Sciatic nerve (tissue), 2 donors: ENCODE measurements at regions not wholly inside any gene's neighbourhood (a gene's known extent, or its start where the extent isn't known, plus 50 kb on each side); places are given as distances from the start of the nearest gene placed in this dataset.
A peak's percentile ranks its signal among the peaks of the same experiment; 100 is the strongest.

ENCODE experiments used
- ATAC-seq: fragments of 200-7000 bp; cut with Tn5 transposase; one replicate; pipeline ENCODE4 v1.9.1; 2020; ENCODE audit warnings: mild to moderate bottlenecking, moderate library complexity
- DNase-seq: peaks from one replicate; pipeline ENCODE4 v3.0.0-alpha.2; 2020; ENCODE audit warnings: low spot score
- intact Hi-C: fragments of 100-400 bp; cut with DNase I; formaldehyde crosslinking; loops from one replicate; pipeline ENCODE4 v1.14.2; 2022
- donor health status: DM: no; HTN: no; CAD: no.
- donor health status: DM: no; HTN: no; CAD: no.

DNA sequence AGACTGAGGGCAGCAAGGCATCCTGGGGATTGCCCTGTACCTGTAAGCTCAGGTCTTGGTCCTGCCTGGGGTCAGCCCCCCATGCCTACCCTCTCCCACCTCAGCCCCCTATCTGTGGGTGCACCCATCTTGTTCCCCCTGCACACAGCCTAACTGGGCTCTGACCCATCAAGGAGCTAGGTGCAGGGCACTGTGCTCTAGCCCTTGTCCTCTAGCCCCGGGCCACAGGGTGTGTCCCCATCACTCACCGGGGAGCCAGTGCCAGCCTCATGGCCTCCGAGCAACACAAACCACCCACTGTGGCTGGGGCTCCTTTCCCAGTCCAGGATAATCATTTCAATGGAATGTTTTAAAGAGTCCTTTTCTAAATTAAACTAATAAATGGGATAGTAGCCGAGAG, 293.9 kb upstream of the PLET1 start:
- intact Hi-C loops: no loop called here
- DNase-seq: no peak
- ATAC-seq: no peak

DNA sequence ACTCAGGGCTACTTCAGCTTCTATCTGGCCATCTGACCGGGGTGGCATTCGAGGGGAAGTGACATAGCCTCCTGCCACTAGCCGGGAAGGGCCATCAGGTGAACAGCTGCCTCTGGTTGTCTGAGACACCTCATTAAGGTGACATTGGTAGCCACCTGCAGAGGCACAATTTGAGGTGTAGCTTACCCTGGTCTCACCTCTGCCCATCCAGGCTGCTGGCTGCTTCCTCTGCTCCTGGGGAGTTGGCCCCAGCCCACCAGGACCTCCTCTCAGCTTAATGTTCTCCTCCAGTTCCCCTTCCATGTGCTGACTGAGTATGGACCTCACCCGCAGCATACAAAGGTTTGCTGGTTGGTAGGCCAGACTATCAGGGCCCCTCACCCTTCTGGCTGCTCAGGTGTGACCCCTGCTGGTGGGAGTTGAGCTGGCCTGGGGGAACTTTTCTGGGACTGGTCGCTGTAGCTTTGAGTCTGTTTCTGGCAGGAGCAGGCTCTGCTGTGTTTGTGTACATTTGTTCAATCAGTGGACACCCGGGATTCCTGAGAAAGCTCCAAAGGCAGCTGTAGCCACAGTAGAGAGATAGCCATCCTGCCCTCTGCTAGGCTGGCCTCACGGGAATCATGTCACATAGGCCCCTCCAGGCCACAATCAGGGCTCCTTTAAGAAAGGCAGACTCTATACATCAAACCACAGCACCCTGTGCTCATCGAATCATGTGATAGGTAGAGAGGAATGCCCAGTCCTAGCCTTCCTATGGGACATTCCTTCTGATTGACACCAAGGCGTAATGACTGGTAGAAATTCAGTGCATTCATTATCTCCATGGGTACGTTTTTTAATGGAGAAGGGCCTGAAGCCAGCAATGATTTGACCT, 295.1 kb upstream of the PLET1 start:
- peak; percentile 71 for DNase-seq
- intact Hi-C loops: no loop called here
- ATAC-seq: peak; percentile 60

DNA sequence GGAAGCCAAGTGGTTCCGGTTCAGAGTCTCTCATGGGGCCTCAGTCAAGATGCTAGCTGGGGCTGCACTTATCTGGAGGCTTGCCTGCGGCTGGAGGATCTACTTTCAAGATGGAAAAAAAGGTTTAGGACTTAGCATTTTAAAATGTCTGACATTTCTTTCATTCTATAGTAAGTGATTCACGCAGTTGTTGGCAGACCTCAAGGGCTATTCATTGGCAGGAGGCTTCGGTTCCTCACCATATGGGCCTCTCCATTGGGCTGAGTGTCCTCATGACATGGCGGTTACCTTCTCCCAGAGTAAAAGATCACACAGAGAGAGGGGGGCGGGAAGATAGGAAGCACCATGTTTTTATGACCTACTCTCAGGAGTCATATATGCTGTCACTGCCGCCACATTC, 298.0 kb upstream of the PLET1 start:
- ATAC-seq: no peak
- intact Hi-C loops: no loop called here

DNA sequence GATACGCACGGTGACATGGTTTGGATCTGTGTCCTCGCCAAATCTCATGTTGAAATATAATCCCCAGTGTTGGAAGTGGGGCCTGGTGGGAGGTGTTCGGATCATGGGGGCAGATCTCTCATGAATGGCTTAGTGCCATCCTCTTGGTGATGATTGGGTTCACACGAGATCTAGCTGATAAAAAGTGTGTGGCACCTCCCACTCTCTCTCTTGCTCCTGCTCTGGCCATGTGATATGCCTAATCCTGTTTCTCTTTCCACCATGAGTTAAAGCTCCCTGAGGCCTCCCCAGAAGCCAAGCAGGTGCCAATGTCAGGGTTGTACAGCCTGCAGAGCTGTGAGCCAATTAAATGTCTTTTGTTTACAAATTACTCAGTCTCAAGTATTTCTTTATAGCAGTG, 303.1 kb upstream of the PLET1 start:
- DNase-seq: no peak
- intact Hi-C loops: no loop called here
- ATAC-seq: peak; percentile 27

More for the DNA sequence above, 298.0 kb upstream of the PLET1 start:
- DNase-seq: no peak

DNA sequence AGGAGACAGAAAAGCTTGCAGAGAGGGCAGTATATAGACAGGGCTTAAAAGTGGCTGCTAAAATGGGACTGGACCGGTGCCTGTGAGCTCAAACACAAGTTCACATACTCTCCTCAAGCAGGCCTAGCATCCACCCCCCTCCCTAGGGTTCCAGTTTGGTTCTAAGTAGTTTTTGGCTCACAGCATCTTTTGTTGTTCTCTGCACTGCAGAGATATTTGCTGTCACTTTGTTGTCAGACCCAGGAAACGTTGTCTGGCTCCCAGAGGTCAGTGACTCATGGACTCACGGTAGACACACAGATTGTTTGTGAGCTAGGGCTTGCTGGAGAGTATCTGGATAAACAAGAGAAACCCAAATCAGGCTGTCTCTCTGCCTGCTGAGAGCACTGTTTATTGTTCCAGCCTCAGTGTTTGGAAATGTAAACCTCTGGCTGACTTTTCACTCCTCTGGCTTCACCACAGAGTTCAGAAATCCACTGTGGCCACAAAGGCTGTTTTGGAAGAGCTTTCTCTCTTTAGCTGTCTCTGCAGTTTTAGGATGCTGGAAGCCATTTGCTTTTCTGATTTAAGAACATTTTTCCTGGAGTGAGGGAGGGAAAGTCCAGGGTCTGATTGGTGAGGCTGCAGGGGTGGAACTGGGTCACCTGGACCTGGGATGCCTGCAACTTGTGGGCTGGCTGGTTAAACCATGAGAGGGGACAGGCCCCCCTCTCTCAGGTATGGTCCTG, 303.7 kb upstream of the PLET1 start:
- ATAC-seq (peak; percentile 96), DNase-seq (no peak)
- intact Hi-C loops: no loop called here

DNA sequence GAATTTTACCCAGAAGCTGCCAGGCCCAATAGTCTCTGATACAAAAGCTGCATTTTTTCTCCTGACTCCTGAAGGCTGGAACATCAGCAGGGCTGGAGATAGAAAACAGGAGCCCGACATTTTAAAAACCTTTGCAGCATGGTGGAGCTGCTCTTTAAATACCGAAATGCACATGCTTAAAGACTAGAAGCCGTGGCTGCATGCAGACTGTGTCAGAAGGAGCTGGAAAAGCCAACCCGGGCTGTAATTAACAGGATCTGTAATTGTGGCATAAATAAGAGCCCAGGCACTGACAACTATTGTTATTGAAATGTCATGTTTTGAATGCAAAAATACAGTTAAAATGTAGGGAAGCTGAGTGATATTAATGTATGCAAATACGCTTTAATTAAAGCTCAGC, 304.9 kb upstream of the PLET1 start:
- intact Hi-C loops: no loop called here
- ATAC-seq: no peak
- no peak for DNase-seq

DNA sequence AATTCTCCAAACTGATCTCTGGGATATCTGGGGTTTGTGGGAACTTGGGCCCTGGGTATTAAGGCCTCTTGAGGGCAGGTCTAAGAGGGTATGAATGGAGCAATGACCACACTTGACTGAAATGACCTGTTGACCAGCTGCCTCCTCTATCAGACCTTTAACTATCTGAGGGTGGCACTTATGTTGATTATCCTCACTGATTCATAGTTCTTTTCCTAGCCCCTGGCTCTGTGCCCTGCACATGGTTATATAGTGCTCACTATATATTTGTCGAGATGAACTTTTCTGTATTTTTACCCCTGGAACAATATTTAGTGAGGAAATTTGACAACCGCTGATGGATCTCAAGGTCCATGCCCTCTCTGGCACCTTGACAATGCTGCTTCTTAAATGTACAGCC, 305.5 kb upstream of the PLET1 start:
- intact Hi-C loops: no loop called here
- DNase-seq (no peak), ATAC-seq (no peak)

DNA sequence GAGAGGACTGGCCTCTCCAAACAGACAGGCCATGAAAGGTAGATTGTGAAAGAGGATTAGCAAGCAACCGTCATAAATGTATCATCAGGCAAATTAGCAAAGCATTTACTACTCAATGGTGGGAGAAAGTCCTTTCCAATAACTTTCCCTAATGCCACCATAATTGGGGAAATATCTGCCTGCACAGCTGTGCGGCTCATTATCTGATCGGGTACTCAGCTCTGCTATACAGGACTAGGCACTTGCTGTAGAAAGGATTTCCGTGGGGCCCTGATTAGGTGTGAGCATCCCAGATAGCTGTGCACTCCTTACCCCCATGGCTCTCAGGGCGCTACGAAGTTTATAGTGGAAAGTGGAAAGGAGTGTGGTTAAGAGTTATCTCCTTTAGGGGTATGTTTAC, 309.7 kb upstream of the PLET1 start:
- no peak for DNase-seq
- intact Hi-C loops: no loop called here
- ATAC-seq: no peak

DNA sequence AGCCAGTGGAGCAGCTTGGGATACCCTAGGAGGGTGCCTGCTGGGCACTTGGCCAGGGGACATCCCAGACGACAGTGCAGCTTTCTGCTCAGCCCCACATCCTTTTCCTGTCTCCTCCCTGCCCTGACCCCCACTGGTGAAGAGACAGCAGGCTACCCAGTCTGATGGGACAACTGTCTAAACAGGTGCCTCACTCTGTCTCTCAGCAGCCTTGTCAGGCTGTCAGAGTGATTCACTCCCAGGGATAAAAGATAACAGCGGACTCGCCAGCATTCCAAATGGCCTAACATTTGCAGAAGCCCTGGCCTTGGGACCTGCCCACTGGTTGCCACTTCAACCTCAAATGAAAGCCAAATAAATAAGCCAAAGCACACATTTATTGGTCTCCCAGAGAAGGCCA, 318.6 kb upstream of the PLET1 start:
- DNase-seq (no peak), ATAC-seq (no peak)
- intact Hi-C loops: no loop called here

DNA sequence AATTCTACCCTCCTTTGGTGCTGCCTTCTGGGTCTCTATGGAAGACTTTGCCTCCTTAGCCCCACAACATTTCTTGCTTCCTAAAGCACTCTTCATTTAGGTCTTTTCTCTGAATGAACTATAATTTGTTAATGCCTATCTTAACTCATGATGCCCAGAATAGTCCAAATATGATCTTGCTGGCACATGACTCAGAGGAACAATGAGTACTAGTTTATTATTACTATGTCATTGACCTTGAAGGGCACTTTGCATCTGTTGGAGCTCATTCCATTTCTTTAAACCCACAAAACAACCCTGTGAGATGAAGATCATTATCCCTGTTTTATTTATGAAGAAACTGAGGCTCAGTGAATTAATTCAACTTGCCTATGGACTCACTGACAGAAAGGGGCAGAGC, 320.2 kb upstream of the PLET1 start:
- intact Hi-C loops: no loop called here
- DNase-seq: no peak
- ATAC-seq: no peak

DNA sequence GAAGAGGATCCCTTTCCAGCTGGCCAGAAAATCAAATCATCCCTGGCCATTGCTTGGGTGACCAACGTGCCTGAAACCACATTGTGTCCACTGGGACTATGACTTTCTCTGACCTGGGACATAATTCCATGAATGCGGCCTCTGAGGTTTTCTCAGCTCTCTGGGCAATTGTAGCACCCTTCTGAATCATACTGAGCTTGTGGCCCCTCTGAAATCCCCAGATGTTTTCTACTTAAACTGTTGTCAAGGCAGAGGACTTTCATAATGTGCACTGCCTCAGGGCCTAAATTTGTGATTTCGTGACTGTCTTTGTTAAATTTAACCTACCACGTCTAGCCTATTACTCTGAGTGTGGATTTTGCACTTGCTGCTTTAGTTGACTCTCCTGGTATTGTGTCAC, 321.1 kb upstream of the PLET1 start:
- no peak for DNase-seq
- intact Hi-C loops: no loop called here
- ATAC-seq: no peak

DNA sequence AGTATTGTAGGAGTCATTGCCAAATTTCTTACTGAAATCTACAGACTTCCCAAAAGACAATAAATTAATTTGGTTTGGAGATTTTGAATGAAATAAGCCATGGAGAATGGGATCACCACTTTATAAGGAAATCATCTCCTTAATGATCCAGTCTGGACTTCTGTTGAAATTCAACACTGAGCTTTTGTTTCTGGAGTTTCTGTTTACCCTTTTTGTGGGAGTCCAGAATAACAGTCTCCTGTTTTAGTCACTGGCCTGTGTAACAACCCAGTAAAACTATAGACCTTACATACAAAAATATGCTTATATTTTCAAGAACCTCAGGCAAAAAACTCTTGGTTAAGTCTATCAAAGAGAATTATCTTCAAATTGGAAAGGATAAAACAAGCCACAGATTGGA, 321.7 kb upstream of the PLET1 start:
- intact Hi-C loops: no loop called here
- ATAC-seq: no peak

DNA sequence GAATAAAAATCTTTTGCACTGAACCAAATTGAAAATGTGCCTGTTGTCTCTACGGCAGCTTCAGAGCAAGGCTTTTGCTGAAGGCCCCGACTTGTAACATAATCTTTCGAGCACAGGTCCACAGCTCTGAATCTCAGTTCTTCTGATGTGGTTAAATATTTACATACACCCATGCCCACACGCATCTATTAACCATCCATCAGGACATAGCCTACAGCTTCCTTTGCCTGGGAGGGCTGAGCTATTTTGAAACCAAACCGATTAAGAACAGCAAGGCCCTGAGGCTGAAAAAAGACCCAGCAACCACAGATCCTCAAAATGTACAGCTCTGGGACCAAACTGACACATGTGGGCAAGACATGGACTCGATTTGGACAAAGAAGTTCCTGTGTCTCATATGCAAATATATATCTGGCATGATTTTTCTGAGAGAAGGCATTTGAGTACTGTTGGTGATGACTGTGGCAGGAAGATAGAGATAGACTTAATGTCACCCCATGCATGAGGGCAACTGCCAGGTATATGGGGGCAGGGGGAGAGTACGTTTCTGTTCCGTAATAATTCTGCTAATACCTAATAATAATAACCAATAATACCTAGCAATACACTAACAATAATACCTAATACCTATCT, 322.7 kb upstream of the PLET1 start:
- intact Hi-C loops: no loop called here
- ATAC-seq: no peak
- DNase-seq: no peak

More for the DNA sequence above, 321.7 kb upstream of the PLET1 start:
- DNase-seq: no peak

DNA sequence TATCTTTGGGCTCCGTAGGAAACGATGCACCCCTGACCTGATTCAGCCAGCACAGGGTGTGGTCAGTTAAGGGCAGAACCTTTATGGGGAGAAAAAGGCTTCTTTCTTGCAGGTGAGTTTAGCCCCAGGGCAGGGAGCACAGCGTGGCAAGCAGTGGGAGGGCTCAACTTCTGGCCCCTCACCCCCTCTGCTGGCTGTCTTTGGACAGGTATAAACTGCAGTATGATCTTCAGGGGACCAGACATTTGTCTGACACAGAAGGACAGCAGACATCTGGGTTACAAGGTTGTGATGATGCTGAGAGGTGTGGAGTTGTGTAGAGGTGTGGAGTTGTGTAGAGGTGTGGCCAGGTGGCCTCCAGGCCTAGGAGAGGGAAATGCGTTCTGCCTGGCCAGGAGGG, 324.0 kb upstream of the PLET1 start:
- ATAC-seq (no peak), DNase-seq (no peak)
- intact Hi-C loops: loop anchor here (5.0 kb wide), 1 partner anchor 708 kb away; no protein-coding TSS in a partner anchor

DNA sequence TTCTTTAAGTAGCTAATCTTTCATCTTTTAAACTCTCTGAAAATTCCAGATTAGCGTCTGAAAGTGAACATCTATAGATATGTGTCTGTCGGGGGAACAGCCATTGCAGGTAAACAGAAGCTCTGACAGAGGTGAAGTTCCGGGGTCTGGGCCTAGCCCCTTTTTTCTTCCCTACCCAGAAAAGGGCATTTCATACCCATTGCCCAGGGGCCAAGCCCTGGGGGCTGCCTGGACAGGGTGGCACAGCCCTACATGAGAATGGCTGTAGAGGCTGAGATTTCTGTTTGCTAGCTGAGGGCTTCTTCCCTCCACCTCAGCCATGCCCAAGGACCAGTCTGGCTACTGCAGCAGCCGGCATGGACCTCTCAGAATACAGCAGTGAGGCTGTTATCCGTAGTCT, 327.0 kb upstream of the PLET1 start:
- no peak for DNase-seq
- no peak for ATAC-seq
- intact Hi-C loops: loop anchor here (5.0 kb wide), 1 partner anchor 705 kb away; no protein-coding TSS in a partner anchor

DNA sequence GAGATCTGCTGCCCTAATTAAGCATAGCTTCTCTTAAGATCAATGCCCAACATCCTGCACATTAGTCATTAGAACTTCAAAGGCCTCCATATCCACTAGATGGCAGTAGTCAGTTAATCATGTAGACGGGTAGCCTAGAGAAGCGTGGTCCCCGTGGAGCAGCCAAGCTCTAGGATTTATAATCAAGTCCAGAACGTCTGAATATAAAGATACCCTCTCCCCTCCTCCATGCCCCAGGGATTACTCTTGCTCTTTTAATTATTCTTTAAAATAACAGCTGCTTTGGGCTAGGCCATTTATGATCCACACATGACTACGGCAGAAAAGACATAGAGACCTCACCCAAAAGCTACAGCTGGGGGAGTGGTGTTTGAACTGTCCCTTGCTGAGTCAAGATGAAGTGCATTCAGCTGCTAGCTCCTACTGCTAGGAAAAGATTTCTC, 327.6 kb upstream of the PLET1 start:
- DNase-seq (peak; percentile 76), ATAC-seq (peak; percentile 90)
- intact Hi-C loops: loop anchor here (5.0 kb wide), 1 partner anchor 704 kb away; no protein-coding TSS in a partner anchor

DNA sequence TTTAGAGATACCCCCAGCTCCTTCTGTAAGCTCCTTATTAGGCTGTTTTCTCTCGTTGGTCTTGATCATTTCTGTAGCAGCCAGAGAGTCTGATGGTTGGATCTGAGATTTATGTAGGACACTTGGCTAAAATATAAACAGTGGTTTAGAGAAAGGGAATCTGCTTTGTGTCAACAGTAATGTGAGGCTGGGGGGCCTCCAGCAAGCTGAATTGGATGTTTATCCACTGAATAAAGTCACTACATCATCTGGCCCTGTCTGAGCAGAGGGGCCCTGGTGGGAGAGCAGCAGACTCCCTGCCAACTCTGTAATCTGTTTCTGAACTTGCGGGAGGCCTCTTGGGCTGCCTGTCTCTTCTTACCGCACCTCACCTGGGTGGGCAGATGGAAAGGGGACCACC, 328.5 kb upstream of the PLET1 start:
- no peak for DNase-seq
- ATAC-seq: no peak
- intact Hi-C loops: loop anchor here (5.0 kb wide), 1 partner anchor 703 kb away; no protein-coding TSS in a partner anchor

DNA sequence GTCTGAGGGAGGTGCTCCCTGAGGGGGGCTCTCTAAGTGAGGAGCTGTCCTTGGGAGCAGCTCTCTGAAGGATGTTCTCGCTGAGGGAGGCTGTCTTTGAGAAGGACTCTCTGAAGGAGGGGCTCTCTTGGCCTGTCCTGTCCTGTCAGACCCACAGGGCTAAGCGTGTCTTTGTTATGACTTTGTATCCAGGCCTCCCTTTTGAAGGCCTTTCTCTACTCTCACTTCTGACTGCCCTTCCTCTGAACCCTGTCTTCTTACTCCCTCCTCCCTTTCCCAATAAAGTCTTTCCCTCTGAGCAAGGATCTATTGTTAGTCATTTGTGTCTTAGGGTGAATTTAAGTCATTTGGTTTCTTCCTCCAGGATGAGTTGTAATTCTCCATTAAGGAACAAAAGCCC, 330.1 kb upstream of the PLET1 start:
- intact Hi-C loops: no loop called here
- ATAC-seq (no peak), DNase-seq (no peak)

DNA sequence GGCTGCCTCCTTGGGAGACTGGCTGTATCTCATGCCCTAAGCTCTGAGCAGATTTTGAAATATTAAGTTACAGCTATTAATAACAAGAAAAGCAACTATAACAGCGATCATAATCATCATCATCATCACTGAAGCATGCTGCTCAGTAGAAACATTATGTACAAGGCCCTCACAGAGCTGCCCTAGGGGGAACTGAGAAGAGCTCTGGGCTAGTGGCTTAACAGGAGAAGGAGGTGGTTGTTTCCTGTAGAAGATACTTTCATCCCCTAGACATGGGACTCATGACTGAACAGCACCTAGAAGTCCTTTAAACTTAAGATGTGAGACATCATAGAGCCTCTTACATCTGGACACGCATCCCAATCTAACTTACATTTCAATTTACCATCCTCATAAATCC, 332.8 kb upstream of the PLET1 start:
- no peak for ATAC-seq
- no peak for DNase-seq
- intact Hi-C loops: no loop called here

DNA sequence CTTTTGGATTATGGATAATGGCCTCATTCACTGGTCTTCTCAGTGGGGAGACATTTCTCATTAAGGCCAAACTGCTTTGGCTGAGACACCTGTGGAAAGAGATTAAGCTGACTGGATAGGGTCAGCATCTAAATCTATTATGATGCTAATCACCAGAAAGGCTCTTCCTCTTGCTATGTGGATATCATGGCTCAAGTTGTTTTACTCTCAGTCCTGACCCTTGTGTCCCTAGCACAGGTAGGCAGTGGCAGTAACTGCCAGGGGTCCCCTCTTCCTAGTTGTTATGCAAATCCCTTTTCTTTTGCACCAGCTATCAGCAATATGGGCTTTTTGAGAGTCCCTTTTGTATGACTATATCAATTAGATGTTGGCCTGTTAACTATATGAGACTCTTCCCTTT, 335.7 kb upstream of the PLET1 start:
- no peak for ATAC-seq
- DNase-seq: no peak
- intact Hi-C loops: no loop called here
